ENCODE measurements at regions not wholly inside any gene's neighbourhood (a gene's known extent, or its start where the extent isn't known, plus 50 kb on each side); places are given as distances from the start of the nearest gene placed in this dataset.
"Not testable (repeated sequence)": the region's sequence is repeated elsewhere in the genome, so short reads cannot be mapped to it uniquely, and the experiment has no call there.

GRCh38 chr21:34272321-34272720 lies 91.5 kb upstream of the KCNE2 start:
- no peak for DNase-seq

GRCh38 chr21:34274001-34274400 lies 89.8 kb upstream of the KCNE2 start:
- DNase-seq, result no peak

GRCh38 chr21:34276711-34277425 lies 86.9 kb upstream of the KCNE2 start:
- DNase-seq, result no peak

- DNase-seq, result no peak
These were observed 85.4 kb upstream of the KCNE2 start for GRCh38 chr21:34278451-34278850.

- DNase-seq, result no peak
These were observed 84.5 kb upstream of the KCNE2 start for GRCh38 chr21:34279285-34279684.

- no peak for DNase-seq
These were observed 83.9 kb upstream of the KCNE2 start for GRCh38 chr21:34279883-34280282.

- no peak for DNase-seq
These were observed 83.4 kb upstream of the KCNE2 start for GRCh38 chr21:34280389-34280795.

- DNase-seq, result no peak
These were observed 82.8 kb upstream of the KCNE2 start for GRCh38 chr21:34280959-34281358.

GRCh38 chr21:34282223-34282622 lies 81.6 kb upstream of the KCNE2 start:
- no peak for DNase-seq

GRCh38 chr21:34284666-34285065 lies 79.1 kb upstream of the KCNE2 start:
- no peak for DNase-seq

- DNase-seq, result not testable (repeated sequence)
These were observed 75.8 kb upstream of the KCNE2 start for GRCh38 chr21:34288042-34288441.

GRCh38 chr21:34289856-34290255 lies 74.0 kb upstream of the KCNE2 start:
- DNase-seq, result no peak

GRCh38 chr21:34296878-34297277 lies 66.9 kb upstream of the KCNE2 start:
- no peak for DNase-seq

GRCh38 chr21:34298534-34299167 lies 65.2 kb upstream of the KCNE2 start:
- no peak for DNase-seq

GRCh38 chr21:34299168-34299539 lies 64.7 kb upstream of the KCNE2 start:
- no peak for DNase-seq

- no peak for DNase-seq
These were observed 61.3 kb upstream of the KCNE2 start for GRCh38 chr21:34302521-34302920.

GRCh38 chr21:34305605-34306604 lies 57.9 kb upstream of the KCNE2 start:
- DNase-seq, result no peak

GRCh38 chr21:34307991-34308532 lies 55.7 kb upstream of the KCNE2 start:
- DNase-seq, result no peak

- no peak for DNase-seq
These were observed 52.1 kb upstream of the KCNE2 start for GRCh38 chr21:34311561-34312330.

- no peak for DNase-seq
These were observed 50.7 kb upstream of the KCNE2 start for GRCh38 chr21:34313116-34313515.
